ENCODE measurements at regions not wholly inside any gene's neighbourhood (a gene's known extent, or its start where the extent isn't known, plus 50 kb on each side); places are given as distances from the start of the nearest gene placed in this dataset.

DNA sequence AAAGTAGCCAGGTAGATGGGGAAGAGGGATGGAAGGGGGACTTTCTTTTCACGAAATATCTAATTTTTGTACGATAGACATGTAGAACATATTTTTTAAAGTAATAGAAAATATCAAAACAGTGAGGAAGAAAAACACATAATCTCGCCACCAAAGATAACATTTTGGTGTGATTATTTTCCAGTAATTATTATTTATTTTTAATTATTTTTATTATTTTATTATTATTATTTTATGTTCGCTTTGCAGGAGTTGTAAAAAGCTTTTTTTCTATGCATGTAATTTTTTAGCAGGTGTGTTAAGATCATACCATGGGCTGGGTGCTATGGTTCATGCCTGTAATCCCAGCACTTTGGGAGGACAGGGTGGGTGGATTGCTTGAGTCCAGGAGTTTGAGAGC lies 85.6 kb upstream of the CCND2 start:
- TF ChIP-seq POLR2A (IDR thresholded peaks at IDR 0.05): no peak
- TF ChIP-seq, protein P1, sequence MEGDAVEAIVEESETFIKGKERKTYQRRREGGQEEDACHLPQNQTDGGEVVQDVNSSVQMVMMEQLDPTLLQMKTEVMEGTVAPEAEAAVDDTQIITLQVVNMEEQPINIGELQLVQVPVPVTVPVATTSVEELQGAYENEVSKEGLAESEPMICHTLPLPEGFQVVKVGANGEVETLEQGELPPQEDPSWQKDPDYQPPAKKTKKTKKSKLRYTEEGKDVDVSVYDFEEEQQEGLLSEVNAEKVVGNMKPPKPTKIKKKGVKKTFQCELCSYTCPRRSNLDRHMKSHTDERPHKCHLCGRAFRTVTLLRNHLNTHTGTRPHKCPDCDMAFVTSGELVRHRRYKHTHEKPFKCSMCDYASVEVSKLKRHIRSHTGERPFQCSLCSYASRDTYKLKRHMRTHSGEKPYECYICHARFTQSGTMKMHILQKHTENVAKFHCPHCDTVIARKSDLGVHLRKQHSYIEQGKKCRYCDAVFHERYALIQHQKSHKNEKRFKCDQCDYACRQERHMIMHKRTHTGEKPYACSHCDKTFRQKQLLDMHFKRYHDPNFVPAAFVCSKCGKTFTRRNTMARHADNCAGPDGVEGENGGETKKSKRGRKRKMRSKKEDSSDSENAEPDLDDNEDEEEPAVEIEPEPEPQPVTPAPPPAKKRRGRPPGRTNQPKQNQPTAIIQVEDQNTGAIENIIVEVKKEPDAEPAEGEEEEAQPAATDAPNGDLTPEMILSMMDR (IDR thresholded peaks at IDR 0.05): no peak
